ENCODE measurements at regions not wholly inside any gene's neighbourhood (a gene's known extent, or its start where the extent isn't known, plus 50 kb on each side); places are given as distances from the start of the nearest gene placed in this dataset.
"Not testable (repeated sequence)": the region's sequence is repeated elsewhere in the genome, so short reads cannot be mapped to it uniquely, and the experiment has no call there.

- not testable (repeated sequence) for DNase-seq
Observed at GRCh38 chr2:89756616-89757015, 1065.1 kb downstream of the RPIA start.

GRCh38 chr2:89758332-89759026 is 1067.0 kb downstream of the RPIA start:
- not testable (repeated sequence) for DNase-seq

- not testable (repeated sequence) for DNase-seq
Observed at GRCh38 chr2:89760762-89761161, 1069.3 kb downstream of the RPIA start.

GRCh38 chr2:89761171-89761570 is 1069.7 kb downstream of the RPIA start:
- DNase-seq = not testable (repeated sequence)

- DNase-seq = not testable (repeated sequence)
Observed at GRCh38 chr2:89761863-89762262, 1070.4 kb downstream of the RPIA start.

GRCh38 chr2:89762461-89763253 is 1071.2 kb downstream of the RPIA start:
- not testable (repeated sequence) for DNase-seq

GRCh38 chr2:89763254-89763580 is 1071.7 kb downstream of the RPIA start:
- peak; percentile 6 for DNase-seq

- DNase-seq = peak; percentile 4
Observed at GRCh38 chr2:89763581-89764485, 1072.4 kb downstream of the RPIA start.

GRCh38 chr2:89764571-89765360 is 1073.3 kb downstream of the RPIA start:
- DNase-seq = peak; percentile 4

GRCh38 chr2:89765361-89765718 is 1073.9 kb downstream of the RPIA start:
- DNase-seq = not testable (repeated sequence)

- not testable (repeated sequence) for DNase-seq
Observed at GRCh38 chr2:89766141-89766990, 1074.9 kb downstream of the RPIA start.

GRCh38 chr2:89767058-89767457 is 1075.6 kb downstream of the RPIA start:
- not testable (repeated sequence) for DNase-seq

GRCh38 chr2:89767572-89768435 is 1076.3 kb downstream of the RPIA start:
- DNase-seq = peak; percentile 2

GRCh38 chr2:89775885-89776284 is 1084.4 kb downstream of the RPIA start:
- DNase-seq = no peak

- no peak for DNase-seq
Observed at GRCh38 chr2:89780318-89780717, 1088.8 kb downstream of the RPIA start.

- no peak for DNase-seq
Observed at GRCh38 chr2:89781962-89782361, 1090.5 kb downstream of the RPIA start.

- no peak for DNase-seq
Observed at GRCh38 chr2:89784960-89785359, 1093.5 kb downstream of the RPIA start.

- not testable (repeated sequence) for DNase-seq
Observed at GRCh38 chr2:89785528-89785927, 1094.1 kb downstream of the RPIA start.

- DNase-seq = not testable (repeated sequence)
Observed at GRCh38 chr2:89786642-89787041, 1095.2 kb downstream of the RPIA start.

- DNase-seq = not testable (repeated sequence)
Observed at GRCh38 chr2:89795530-89795929, 1104.1 kb downstream of the RPIA start.
